Keratinocyte (primary cell): ENCODE measurements at regions not wholly inside any gene's neighbourhood (a gene's known extent, or its start where the extent isn't known, plus 50 kb on each side); places are given as distances from the start of the nearest gene placed in this dataset.

ENCODE experiments used
- DNase-seq: peaks from one replicate; pipeline ENCODE4 v3.0.0-alpha.2; 2011; ENCODE audit warnings: low read depth, missing footprints, low spot score
- FAIRE-seq: peaks from 2 replicates; lab custom pipeline; 2011; peaks lifted over from hg19 to GRCh38; lab: Jason Lieb, UNC
- H2AFZ ChIP-seq: 2 replicates; pipeline ENCODE4 v1.6.0; 2012; ENCODE audit warnings: low read length, control low read depth, inconsistent platforms; ENCODE audit not compliant: control insufficient read depth
- H3K27ac ChIP-seq: 2 replicates; pipeline ENCODE4 v1.5.1; 2011; ENCODE audit warnings: low read length; ENCODE audit not compliant: control insufficient read depth, insufficient read depth
- H3K27me3 ChIP-seq: 3 replicates; pipeline ENCODE4 v1.6.0; 2011; ENCODE audit warnings: low read length; ENCODE audit not compliant: control insufficient read depth, insufficient read depth; ENCODE audit errors: extremely low read depth
- H3K36me3 ChIP-seq, 2 experiments: 2 replicates in 1 of 2; 3 replicates in 1 of 2; pipeline ENCODE4 v1.5.1; 2011; ENCODE audit warnings: low read length in 2 of 2, mild to moderate bottlenecking in 1 of 2; ENCODE audit not compliant: control insufficient read depth in 2 of 2, insufficient read depth in 2 of 2; ENCODE audit errors: extremely low read depth in 1 of 2
- H3K4me1 ChIP-seq: 3 replicates; pipeline ENCODE4 v1.5.1; 2011; ENCODE audit warnings: low read length; ENCODE audit not compliant: control insufficient read depth, insufficient read depth; ENCODE audit errors: extremely low read depth
- H3K4me2 ChIP-seq: 3 replicates; pipeline ENCODE4 v1.6.0; 2011; ENCODE audit warnings: low read depth, low read length; ENCODE audit not compliant: control insufficient read depth, insufficient read depth; ENCODE audit errors: extremely low read depth
- H3K4me3 ChIP-seq, 3 experiments: fragments of 200-600 bp in 1 of 3; sonication (generic) in 1 of 3; 2 replicates in 2 of 3; 3 replicates in 1 of 3; pipeline ENCODE4 v1.5.1; 2011 to 2016; ENCODE audit warnings: low read length in 3 of 3, mild to moderate bottlenecking in 3 of 3, control low read depth in 2 of 3, inconsistent platforms in 1 of 3, low read depth in 1 of 3, mixed read lengths in 1 of 3, mixed run types in 1 of 3, moderate library complexity in 1 of 3; ENCODE audit not compliant: control insufficient read depth in 2 of 3, insufficient read depth in 2 of 3; ENCODE audit errors: extremely low read depth in 1 of 3
- H3K79me2 ChIP-seq: 2 replicates; pipeline ENCODE4 v1.6.0; 2012; ENCODE audit warnings: low read length; ENCODE audit not compliant: control insufficient read depth, insufficient read depth
- H3K9ac ChIP-seq: 3 replicates; pipeline ENCODE4 v1.6.0; 2011; ENCODE audit warnings: low read length; ENCODE audit not compliant: control insufficient read depth, insufficient read depth; ENCODE audit errors: extremely low read depth
- H3K9me1 ChIP-seq: 3 replicates; pipeline ENCODE4 v1.6.0; 2011; ENCODE audit warnings: low read length; ENCODE audit not compliant: control insufficient read depth, insufficient read depth; ENCODE audit errors: extremely low read depth
- H3K9me3 ChIP-seq: 2 replicates; pipeline ENCODE4 v1.5.1; 2012; ENCODE audit warnings: low read depth, low read length; ENCODE audit not compliant: control insufficient read depth
- H4K20me1 ChIP-seq: 3 replicates; pipeline ENCODE4 v1.6.0; 2011; ENCODE audit warnings: low read length; ENCODE audit not compliant: control insufficient read depth, insufficient read depth; ENCODE audit errors: extremely low read depth
- CTCF ChIP-seq, 3 experiments: IDR thresholded peaks in 1 of 3; conservative IDR thresholded peaks in 1 of 3; optimal IDR thresholded peaks in 1 of 3; 2 replicates in 2 of 3; 3 replicates in 1 of 3; pipeline versions ENCODE3 to v1.5.1; 2011; ENCODE audit warnings: low read length in 3 of 3, mild to moderate bottlenecking in 3 of 3, moderate library complexity in 2 of 3, control low read depth in 1 of 3, inconsistent platforms in 1 of 3; ENCODE audit not compliant: insufficient read depth in 2 of 3; ENCODE audit errors: extremely low read depth in 1 of 3
- EZH2 ChIP-seq: IDR thresholded peaks from one replicate; pipeline ENCODE4 v1.6.1; 2012; ENCODE audit warnings: inconsistent platforms, mild to moderate bottlenecking, low read length, moderate library complexity
- dilution Hi-C: fragments of 300-500 bp; cut with MboI; formaldehyde crosslinking; loops from one replicate; pipeline ENCODE4 v1.7.0; 2020; ENCODE audit warnings: low sequenced_read_pairs; ENCODE audit not compliant: extremely low pct_ligation_motif_present

- dilution Hi-C loops = no loop called here
- peak; percentile 81 for FAIRE-seq
- no peaks in the 10 kb centered on the region for H4K20me1 ChIP-seq
These were observed 207.4 kb downstream of the ARL6IP6 start for GRCh38 chr2:152925547-152926448.

DNA sequence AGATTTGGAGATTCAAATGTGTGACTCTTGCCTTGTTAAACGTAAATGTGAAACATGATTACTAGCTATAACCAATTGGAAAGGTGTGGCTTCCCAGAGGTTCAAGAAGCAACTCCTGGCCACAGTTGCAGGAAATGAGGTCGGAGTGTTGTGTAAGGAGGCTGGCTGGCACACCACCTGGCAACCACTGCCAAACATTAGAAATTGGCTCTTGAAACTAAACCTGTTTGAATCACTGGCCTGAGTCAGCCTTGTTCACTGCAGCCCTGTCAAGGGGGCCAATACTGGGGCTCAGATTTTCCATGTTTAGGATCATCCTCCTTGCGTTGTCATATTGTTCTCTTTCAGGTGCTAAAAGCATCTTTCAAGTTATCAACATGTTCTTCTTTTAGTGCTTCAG lies 206.3 kb downstream of the ARL6IP6 start:
- FAIRE-seq (peak; percentile 85), DNase-seq (peak; percentile 54)
- TF ChIP-seq EZH2 (no peak), CTCF (optimal IDR thresholded peaks at IDR 0.05 in 1 of 3, IDR thresholded peaks at IDR 0.05 in 1 of 3, conservative IDR thresholded peaks at IDR 0.05 in 1 of 3; ENCODE audit: extremely low read depth in 1 of 3, insufficient read depth in 2 of 3, low read length in 3 of 3) (no peak)
- Histone ChIP-seq H3K4me1 (peaks cover 10% of the 10 kb centered on the region), H3K27me3 (no peaks in the 10 kb centered on the region), H3K9me1 (no peaks in the 10 kb centered on the region), H3K79me2 (no peaks in the 10 kb centered on the region), H3K9ac (no peak overlapping the region), H3K4me3 (no peak overlapping the region), H3K27ac (no peak overlapping the region), H4K20me1 (no peaks in the 10 kb centered on the region), H3K9me3 (no peaks in the 10 kb centered on the region), H3K4me2 (peak overlapping the region; percentile 31), H2AFZ (no peak overlapping the region), H3K36me3 (no peaks in the 10 kb centered on the region)
- dilution Hi-C loops = no loop called here

More at GRCh38 chr2:152925547-152926448, 207.4 kb downstream of the ARL6IP6 start:
- Histone ChIP-seq H3K4me3 (no peak overlapping the region), H3K4me2 (no peak overlapping the region), H3K27ac (no peak overlapping the region), H3K79me2 (no peaks in the 10 kb centered on the region), H2AFZ (no peak overlapping the region), H3K9me3 (no peaks in the 10 kb centered on the region), H3K9me1 (no peaks in the 10 kb centered on the region), H3K36me3 (no peaks in the 10 kb centered on the region), H3K9ac (no peak overlapping the region), H3K27me3 (no peaks in the 10 kb centered on the region), H3K4me1 (peaks cover 10% of the 10 kb centered on the region)
- TF ChIP-seq EZH2 (no peak), CTCF (optimal IDR thresholded peaks at IDR 0.05 in 1 of 3, IDR thresholded peaks at IDR 0.05 in 1 of 3, conservative IDR thresholded peaks at IDR 0.05 in 1 of 3; ENCODE audit: extremely low read depth in 1 of 3, insufficient read depth in 2 of 3, low read length in 3 of 3) (peak; percentile 84 to 95 (median 90))
- DNase-seq = peak; percentile 49
